ENCODE measurements at regions not wholly inside any gene's neighbourhood (a gene's known extent, or its start where the extent isn't known, plus 50 kb on each side); places are given as distances from the start of the nearest gene placed in this dataset.

- Mint-ChIP-seq H3K36me3 (peaks cover 10% of the 10 kb centered on the region), H3K27ac (no peak overlapping the region), H3K4me3 (no peak overlapping the region), H3K4me1 (peaks cover 19 to 21% of the 10 kb centered on the region in 2 donors), H3K27me3 (ENCODE audit: low read depth in 2 of 2) (peaks cover 9 to 14% of the 10 kb centered on the region in 2 donors), H3K9me3 (peaks cover 2 to 4% of the 10 kb centered on the region in 2 donors)
- TF ChIP-seq CTCF (IDR thresholded peaks at IDR 0.05): no peak
- intact Hi-C loops (cut with micrococcal nuclease): no loop called here
- H3K9me3 ChIP-seq (ENCODE audit: control insufficient read depth, insufficient read depth, low read length): peaks cover 4% of the 10 kb centered on the region
- DNase-seq: no peak
- H3K36me3 ChIP-seq (ENCODE audit: control insufficient read depth, insufficient read depth, low read length): no peaks in the 10 kb centered on the region
- peaks cover 10% of the 10 kb centered on the region for H3K4me1 ChIP-seq (ENCODE audit: control insufficient read depth, insufficient read depth, low read length)
- H3K4me3 ChIP-seq (ENCODE audit: low read length): no peak overlapping the region
- no peak for ATAC-seq
- no peak overlapping the region for H3K27ac ChIP-seq (ENCODE audit: low read length)
- H3K27me3 ChIP-seq (ENCODE audit: control insufficient read depth, insufficient read depth, low read length): peaks cover 10% of the 10 kb centered on the region
- 48% methylated on average over 4 of the region's 5 CpGs for WGBS (ENCODE audit: insufficient coverage)
Measured at GRCh38 chr17:73910821-73911515, 266.7 kb upstream of the SDK2 start.

- H3K9me3 Mint-ChIP-seq: peaks cover 2 to 4% of the 10 kb centered on the region in 2 donors
- ATAC-seq (no peak), DNase-seq (no peak)
- H3K27me3 Mint-ChIP-seq (ENCODE audit: low read depth in 2 of 2): peaks cover 9 to 14% of the 10 kb centered on the region in 2 donors
- no peak overlapping the region for H3K27ac Mint-ChIP-seq
- intact Hi-C loops (cut with micrococcal nuclease): no loop called here
- Histone ChIP-seq H3K36me3 (ENCODE audit: control insufficient read depth, insufficient read depth, low read length) (no peaks in the 10 kb centered on the region), H3K27me3 (ENCODE audit: control insufficient read depth, insufficient read depth, low read length) (peaks cover 8% of the 10 kb centered on the region), H3K4me3 (ENCODE audit: low read length) (no peak overlapping the region), H3K9me3 (ENCODE audit: control insufficient read depth, insufficient read depth, low read length) (peaks cover 4% of the 10 kb centered on the region), H3K4me1 (ENCODE audit: control insufficient read depth, insufficient read depth, low read length) (peaks cover 10% of the 10 kb centered on the region), H3K27ac (ENCODE audit: low read length) (no peak overlapping the region)
- WGBS (ENCODE audit: insufficient coverage): 91% methylated on average over 5 of the region's 6 CpGs
- H3K36me3 Mint-ChIP-seq: peaks cover 10% of the 10 kb centered on the region
- H3K4me1 Mint-ChIP-seq: peaks cover 19 to 21% of the 10 kb centered on the region in 2 donors
- no peak for TF ChIP-seq CTCF (IDR thresholded peaks at IDR 0.05)
- H3K4me3 Mint-ChIP-seq: no peak overlapping the region
Measured at GRCh38 chr17:73911726-73912372, 267.6 kb upstream of the SDK2 start.

GRCh38 chr17:73912373-73912746, 268.1 kb upstream of the SDK2 start:
- intact Hi-C loops (cut with micrococcal nuclease): no loop called here
- H3K27me3 Mint-ChIP-seq (ENCODE audit: low read depth in 2 of 2): peaks cover 9 to 14% of the 10 kb centered on the region in 2 donors

More at GRCh38 chr17:73912373-73912746, 268.1 kb upstream of the SDK2 start:
- Mint-ChIP-seq H3K27ac (no peak overlapping the region), H3K4me3 (no peak overlapping the region), H3K36me3 (peaks cover 10% of the 10 kb centered on the region), H3K4me1 (peaks cover 19 to 21% of the 10 kb centered on the region in 2 donors), H3K9me3 (peaks cover 2 to 4% of the 10 kb centered on the region in 2 donors)
- DNase-seq (no peak), ATAC-seq (no peak)
- H3K36me3 ChIP-seq (ENCODE audit: control insufficient read depth, insufficient read depth, low read length): no peaks in the 10 kb centered on the region
- 77% methylated on average over 1 of the region's 1 CpG for WGBS (ENCODE audit: insufficient coverage)
- peaks cover 10% of the 10 kb centered on the region for H3K4me1 ChIP-seq (ENCODE audit: control insufficient read depth, insufficient read depth, low read length)
- no peak overlapping the region for H3K27ac ChIP-seq (ENCODE audit: low read length)
- no peak for TF ChIP-seq CTCF (IDR thresholded peaks at IDR 0.05)
- H3K9me3 ChIP-seq (ENCODE audit: control insufficient read depth, insufficient read depth, low read length): peaks cover 4% of the 10 kb centered on the region
- no peak overlapping the region for H3K4me3 ChIP-seq (ENCODE audit: low read length)
- peaks cover 5% of the 10 kb centered on the region for H3K27me3 ChIP-seq (ENCODE audit: control insufficient read depth, insufficient read depth, low read length)
